GM06990 (cell line): ENCODE measurements at regions not wholly inside any gene's neighbourhood (a gene's known extent, or its start where the extent isn't known, plus 50 kb on each side); places are given as distances from the start of the nearest gene placed in this dataset.

Experiments used
- DNase-seq: peaks from one replicate; pipeline ENCODE4 v3.0.0-alpha.2; 2011; ENCODE audit not compliant: insufficient read length; ENCODE audit errors: extremely low read depth
- H3K27me3 ChIP-seq: replicated peaks from 2 replicates; pipeline ENCODE4 v1.6.0; 2011; ENCODE audit warnings: low read length; ENCODE audit not compliant: control insufficient read depth, insufficient read depth
- H3K36me3 ChIP-seq: 2 replicates; pipeline ENCODE4 v1.5.1; 2011; ENCODE audit warnings: low read length; ENCODE audit not compliant: control insufficient read depth, insufficient read depth
- H3K4me3 ChIP-seq: replicated peaks from 2 replicates; pipeline ENCODE4 v1.5.1; 2011; ENCODE audit warnings: low read depth, mild to moderate bottlenecking, control low read depth, low read length
- CTCF ChIP-seq: IDR thresholded peaks from 2 replicates; pipeline ENCODE4 v1.5.1; 2011; ENCODE audit warnings: low read length, control low read depth, mild to moderate bottlenecking, inconsistent platforms; ENCODE audit not compliant: insufficient read depth, poor library complexity, severe bottlenecking

GRCh38 chr17:65312718-65313377 is 175.7 kb downstream of the RGS9 start:
- peaks cover 3% of the 10 kb centered on the region for H3K27me3 ChIP-seq
- no peaks in the 10 kb centered on the region for H3K36me3 ChIP-seq
- no peak for TF ChIP-seq CTCF
- DNase-seq, result no peak
- no peak overlapping the region for H3K4me3 ChIP-seq

- no peak overlapping the region for H3K4me3 ChIP-seq
- no peaks in the 10 kb centered on the region for H3K36me3 ChIP-seq
- DNase-seq, result no peak
- H3K27me3 ChIP-seq, result peaks cover 5% of the 10 kb centered on the region
- no peak for TF ChIP-seq CTCF
Measured at GRCh38 chr17:65311261-65311660, 174.1 kb downstream of the RGS9 start.

- no peak for TF ChIP-seq CTCF
- no peak for DNase-seq
- Histone ChIP-seq H3K4me3 (no peak overlapping the region), H3K27me3 (peaks cover 3% of the 10 kb centered on the region; the same call in 1 of the 2 replicates), H3K36me3 (no peaks in the 10 kb centered on the region)
Measured at GRCh38 chr17:65307961-65308316, 170.8 kb downstream of the RGS9 start.

GRCh38 chr17:65307081-65307960 is 170.2 kb downstream of the RGS9 start:
- TF ChIP-seq CTCF, result no peak
- H3K27me3 ChIP-seq, result peaks cover 3% of the 10 kb centered on the region; the same call in 1 of the 2 replicates
- H3K36me3 ChIP-seq, result no peaks in the 10 kb centered on the region
- H3K4me3 ChIP-seq, result no peak overlapping the region
- DNase-seq, result no peak

- Histone ChIP-seq H3K4me3 (no peak overlapping the region), H3K27me3 (peaks cover 3% of the 10 kb centered on the region; the same call in 1 of the 2 replicates), H3K36me3 (no peaks in the 10 kb centered on the region)
- no peak for DNase-seq
- TF ChIP-seq CTCF, result no peak
Measured at GRCh38 chr17:65305778-65306177, 168.6 kb downstream of the RGS9 start.
